SU-DHL-6 (cell line): ENCODE measurements at regions not wholly inside any gene's neighbourhood (a gene's known extent, or its start where the extent isn't known, plus 50 kb on each side); places are given as distances from the start of the nearest gene placed in this dataset.

Experiments used
- H2AFZ ChIP-seq: fragments of 200-600 bp; sonication (generic); 2 replicates; pipeline ENCODE4 v1.6.1; 2014; ENCODE audit warnings: low read depth, mild to moderate bottlenecking, moderate library complexity, mixed read lengths, antibody characterized with exemption, low read length; ENCODE audit not compliant: severe bottlenecking
- H3F3A ChIP-seq: fragments of 200-600 bp; shearing (Covaris generic); 2 replicates; pipeline ENCODE4 v1.6.0; 2016; ENCODE audit warnings: antibody characterized with exemption, mild to moderate bottlenecking; ENCODE audit not compliant: insufficient read depth
- H3K27ac ChIP-seq: fragments of 200-600 bp; sonication (generic); 2 replicates; pipeline ENCODE4 v1.5.1; 2016; ENCODE audit warnings: low read depth, mild to moderate bottlenecking, low read length, moderate library complexity, mixed read lengths
- H3K27me3 ChIP-seq: fragments of 200-600 bp; sonication (generic), shearing (Covaris generic); 2 replicates; pipeline ENCODE4 v1.6.0; 2014; ENCODE audit warnings: mild to moderate bottlenecking, low read length
- H3K36me3 ChIP-seq: fragments of 200-600 bp; sonication (generic); 2 replicates; pipeline ENCODE4 v1.6.1; 2014; ENCODE audit warnings: mild to moderate bottlenecking, low read length, mixed read lengths
- H3K4me2 ChIP-seq: fragments of 300-600, 200-600 bp; shearing (Covaris generic), sonication (generic); 2 replicates; pipeline ENCODE4 v1.6.0; 2014; ENCODE audit warnings: low read length, low read depth, mild to moderate bottlenecking; ENCODE audit not compliant: poor library complexity, severe bottlenecking
- H3K4me3 ChIP-seq: fragments of 200-600 bp; sonication (generic); 2 replicates; pipeline ENCODE4 v1.5.1; 2014; ENCODE audit warnings: antibody characterized with exemption, low read length, mild to moderate bottlenecking, mixed read lengths; ENCODE audit not compliant: insufficient read depth, poor library complexity, severe bottlenecking
- H3K79me2 ChIP-seq: fragments of 200-600 bp; sonication (generic); 2 replicates; pipeline ENCODE4 v1.6.1; 2014; ENCODE audit warnings: mild to moderate bottlenecking, low read length, moderate library complexity; ENCODE audit not compliant: insufficient read depth
- H3K9ac ChIP-seq: fragments of 200-600 bp; sonication (generic); 2 replicates; pipeline ENCODE4 v1.7.0; 2014; ENCODE audit warnings: mild to moderate bottlenecking, low read length
- H3K9me2 ChIP-seq: fragments of 200-600 bp; sonication (generic); replicated peaks from 2 replicates; pipeline ENCODE4 v1.6.1; 2014; ENCODE audit warnings: low read length; ENCODE audit not compliant: insufficient read depth
- H3K9me3 ChIP-seq: fragments of 200-600 bp; sonication (generic); 2 replicates; pipeline ENCODE4 v1.6.1; 2014; ENCODE audit warnings: low read length, mixed read lengths; ENCODE audit not compliant: insufficient read depth
- H4K20me1 ChIP-seq: fragments of 200-600 bp; sonication (generic); 2 replicates; pipeline ENCODE4 v1.6.1; 2014; ENCODE audit warnings: low read depth, mild to moderate bottlenecking, antibody characterized with exemption, low read length, moderate library complexity, mixed read lengths
- CTCF ChIP-seq: fragments of 200-600 bp; sonication (generic); IDR thresholded peaks from one replicate; pipeline ENCODE4 v1.5.1; 2017; ENCODE audit warnings: antibody characterized with exemption, mild to moderate bottlenecking, low read length, moderate library complexity; ENCODE audit not compliant: insufficient read depth, poor library complexity, severe bottlenecking
- EZH2phosphoT487 ChIP-seq: fragments of 200-600 bp; sonication (generic), shearing (Covaris generic); conservative IDR thresholded peaks from 2 replicates; pipeline ENCODE4 v1.6.1; 2018; ENCODE audit warnings: mild to moderate bottlenecking, antibody characterized with exemption, low read length, moderate library complexity, mixed read lengths

- no peak overlapping the region for H3K27ac ChIP-seq
- no peak overlapping the region for H2AFZ ChIP-seq
- no peak overlapping the region for H3K4me3 ChIP-seq
- no peaks in the 10 kb centered on the region for H3F3A ChIP-seq
- no peaks in the 10 kb centered on the region for H3K9me3 ChIP-seq
- H3K9ac ChIP-seq: no peak overlapping the region
- H4K20me1 ChIP-seq: no peaks in the 10 kb centered on the region
- no peaks in the 10 kb centered on the region for H3K27me3 ChIP-seq
- no peaks in the 10 kb centered on the region for H3K36me3 ChIP-seq
- no peaks in the 10 kb centered on the region for H3K79me2 ChIP-seq
- no peaks in the 10 kb centered on the region for H3K9me2 ChIP-seq
- no peak overlapping the region for H3K4me2 ChIP-seq
- TF ChIP-seq CTCF: no peak
- no peak for TF ChIP-seq EZH2phosphoT487
Observed at GRCh38 chr1:65505547-65506300, 85.3 kb downstream of the LEPR start.

- H3K27me3 ChIP-seq: no peaks in the 10 kb centered on the region
- no peak overlapping the region for H3K27ac ChIP-seq
- H4K20me1 ChIP-seq: no peaks in the 10 kb centered on the region
- H3K9me3 ChIP-seq: no peaks in the 10 kb centered on the region
- TF ChIP-seq EZH2phosphoT487: no peak
- no peak for TF ChIP-seq CTCF
- no peaks in the 10 kb centered on the region for H3F3A ChIP-seq
- H3K79me2 ChIP-seq: no peaks in the 10 kb centered on the region
- no peaks in the 10 kb centered on the region for H3K36me3 ChIP-seq
- H2AFZ ChIP-seq: no peak overlapping the region
- no peak overlapping the region for H3K4me3 ChIP-seq
- H3K9me2 ChIP-seq: no peaks in the 10 kb centered on the region
- no peak overlapping the region for H3K4me2 ChIP-seq
- no peak overlapping the region for H3K9ac ChIP-seq
Observed at GRCh38 chr1:65508051-65508450, 87.6 kb downstream of the LEPR start.

GRCh38 chr1:65509912-65510680, 89.6 kb downstream of the LEPR start:
- TF ChIP-seq CTCF (no peak), EZH2phosphoT487 (no peak)
- no peak overlapping the region for H3K4me3 ChIP-seq
- H3K9me3 ChIP-seq: no peaks in the 10 kb centered on the region
- no peak overlapping the region for H3K4me2 ChIP-seq
- H3K9ac ChIP-seq: no peak overlapping the region
- no peaks in the 10 kb centered on the region for H3K79me2 ChIP-seq
- no peaks in the 10 kb centered on the region for H3K27me3 ChIP-seq
- no peaks in the 10 kb centered on the region for H3K36me3 ChIP-seq
- no peak overlapping the region for H2AFZ ChIP-seq
- no peaks in the 10 kb centered on the region for H3K9me2 ChIP-seq
- H3F3A ChIP-seq: no peaks in the 10 kb centered on the region
- no peaks in the 10 kb centered on the region for H4K20me1 ChIP-seq
- no peak overlapping the region for H3K27ac ChIP-seq
